IMR-90 (cell line): ENCODE measurements at regions not wholly inside any gene's neighbourhood (a gene's known extent, or its start where the extent isn't known, plus 50 kb on each side); places are given as distances from the start of the nearest gene placed in this dataset.

ENCODE experiments used
- ATAC-seq: fragments of 200-7000 bp; cut with Tn5 transposase; 2 replicates; pipeline ENCODE4 v1.9.1; 2020; ENCODE audit warnings: low read depth, mild to moderate bottlenecking, moderate library complexity
- BruUV-seq: library from RNA; stranded (reverse); fragments of 400-500 nt; replicated peaks from 2 replicates; lab custom pipeline; 2021; lab: Mats Ljungman, UMichigan
- CTCF ChIA-PET: fragments of 300-600 bp; formaldehyde crosslinking; extraction: SDS; loops from one replicate; lab custom pipeline; 2021; ENCODE audit warnings: antibody characterized with exemption; lab: Yijun Ruan, JAX
- POLR2A ChIA-PET: fragments of 300-600 bp; sonication (Branson Sonifier 250); formaldehyde crosslinking; loops from one replicate; lab custom pipeline; 2022; ENCODE audit warnings: antibody characterized with exemption; ENCODE audit not compliant: unreplicated experiment; lab: Charles Lee
- DNase-seq: peaks from one replicate; pipeline ENCODE4 v3.0.0; 2013
- H2AFZ ChIP-seq: replicated peaks from 2 replicates; pipeline ENCODE3; 2013; ENCODE audit warnings: low read length, mild to moderate bottlenecking; ENCODE audit not compliant: poor library complexity
- H2AK5ac ChIP-seq: 2 replicates; pipeline ENCODE4 v1.6.1; 2013; ENCODE audit warnings: low read depth, low read length, inconsistent platforms
- H2AK9ac ChIP-seq: replicated peaks from 2 replicates; pipeline ENCODE3; 2013; ENCODE audit warnings: mild to moderate bottlenecking, low read depth, low read length, moderate library complexity; ENCODE audit not compliant: poor library complexity
- H2BK120ac ChIP-seq: 2 replicates; pipeline ENCODE4 v1.6.1; 2013; ENCODE audit warnings: low read depth, low read length, inconsistent platforms
- H2BK15ac ChIP-seq: 3 replicates; pipeline ENCODE4 v1.6.1; 2013; ENCODE audit warnings: low read depth, low read length, inconsistent platforms
- H2BK20ac ChIP-seq: 2 replicates; pipeline ENCODE4 v1.6.1; 2013; ENCODE audit warnings: low read depth, mild to moderate bottlenecking, inconsistent platforms, low read length, moderate library complexity
- H2BK5ac ChIP-seq: 2 replicates; pipeline ENCODE4 v1.6.1; 2013; ENCODE audit warnings: mild to moderate bottlenecking, low read depth, low read length, inconsistent platforms; ENCODE audit not compliant: poor library complexity, severe bottlenecking
- H3K14ac ChIP-seq: replicated peaks from 2 replicates; pipeline ENCODE4 v1.6.1; 2013; ENCODE audit warnings: low read depth, low read length, inconsistent platforms
- H3K18ac ChIP-seq: 2 replicates; pipeline ENCODE4 v1.6.1; 2013; ENCODE audit warnings: low read depth, low read length, control low read depth
- H3K23ac ChIP-seq: 2 replicates; pipeline ENCODE4 v1.6.1; 2013; ENCODE audit warnings: low read depth, low read length, inconsistent platforms
- H3K27ac ChIP-seq: 2 replicates; pipeline ENCODE4 v1.5.1; 2013; ENCODE audit warnings: mild to moderate bottlenecking, control low read depth, low read length; ENCODE audit not compliant: insufficient read depth
- H3K27me3 ChIP-seq: 2 replicates; pipeline ENCODE4 v1.6.1; 2013; ENCODE audit warnings: low read length; ENCODE audit not compliant: control insufficient read depth, insufficient read depth
- H3K36me3 ChIP-seq: 2 replicates; pipeline ENCODE4 v1.6.1; 2013; ENCODE audit warnings: low read length, mixed read lengths; ENCODE audit not compliant: control insufficient read depth, insufficient read depth
- H3K4ac ChIP-seq: 2 replicates; pipeline ENCODE4 v1.6.1; 2013; ENCODE audit warnings: low read depth, low read length, inconsistent platforms
- H3K4me1 ChIP-seq: 2 replicates; pipeline ENCODE4 v1.6.1; 2013; ENCODE audit warnings: low read length, mixed read lengths; ENCODE audit not compliant: control insufficient read depth, insufficient read depth
- H3K4me2 ChIP-seq: 2 replicates; pipeline ENCODE4 v1.6.1; 2013; ENCODE audit warnings: low read depth, mild to moderate bottlenecking, control low read depth, low read length, moderate library complexity
- H3K4me3 ChIP-seq: 2 replicates; pipeline ENCODE4 v1.5.1; 2013; ENCODE audit warnings: low read depth, mild to moderate bottlenecking, control low read depth, low read length, moderate library complexity; ENCODE audit not compliant: insufficient read depth
- H3K56ac ChIP-seq: 2 replicates; pipeline ENCODE4 v1.6.1; 2013; ENCODE audit warnings: low read length, inconsistent platforms; ENCODE audit not compliant: insufficient read depth; ENCODE audit errors: extremely low read depth
- H3K79me1 ChIP-seq, 2 experiments: 2 replicates each; pipeline ENCODE4 v1.6.1; 2013; ENCODE audit warnings: low read length in 2 of 2, inconsistent platforms in 1 of 2, low read depth in 1 of 2
- H3K9ac ChIP-seq: 2 replicates; pipeline ENCODE4 v1.6.1; 2013; ENCODE audit warnings: low read depth, low read length, control low read depth
- H3K9me1 ChIP-seq: 2 replicates; pipeline ENCODE4 v1.6.1; 2013; ENCODE audit warnings: low read length, inconsistent platforms; ENCODE audit not compliant: insufficient read depth
- H3K9me3 ChIP-seq: 2 replicates; pipeline ENCODE4 v1.6.1; 2013; ENCODE audit warnings: low read length; ENCODE audit not compliant: control insufficient read depth, insufficient read depth
- H4K20me1 ChIP-seq: 2 replicates; pipeline ENCODE4 v1.6.1; 2013; ENCODE audit warnings: low read length, inconsistent platforms; ENCODE audit not compliant: insufficient read depth
- H4K5ac ChIP-seq: 2 replicates; pipeline ENCODE4 v1.6.1; 2013; ENCODE audit warnings: mild to moderate bottlenecking, low read depth, low read length, control low read depth
- H4K8ac ChIP-seq, 2 experiments: 2 replicates each; pipeline ENCODE4 v1.6.1; 2013; ENCODE audit warnings: low read depth in 2 of 2, low read length in 2 of 2, control low read depth in 1 of 2, inconsistent platforms in 1 of 2
- H4K91ac ChIP-seq: 2 replicates; pipeline ENCODE4 v1.6.1; 2013; ENCODE audit warnings: low read depth, low read length, inconsistent platforms; ENCODE audit not compliant: insufficient read depth
- BHLHE40 ChIP-seq: fragments of 150-350 bp; IDR thresholded peaks from 2 replicates; pipeline ENCODE4 v1.6.1; 2016; ENCODE audit warnings: mild to moderate bottlenecking, low read depth, low read length
- CEBPB ChIP-seq: IDR thresholded peaks from 2 replicates; pipeline ENCODE4 v1.6.1; 2012; ENCODE audit warnings: low read depth, low read length, improper control_type of control experiment
- CHD1 ChIP-seq: IDR thresholded peaks from 2 replicates; pipeline ENCODE4 v1.6.1; 2012; ENCODE audit warnings: low read depth, low read length, improper control_type of control experiment
- FOS ChIP-seq: fragments of 150-350 bp; IDR thresholded peaks from 2 replicates; pipeline ENCODE4 v1.6.1; 2016; ENCODE audit warnings: low read depth, low read length
- MAFK ChIP-seq: IDR thresholded peaks from 2 replicates; pipeline ENCODE4 v1.6.1; 2012; ENCODE audit warnings: low read depth, low read length, improper control_type of control experiment
- MAZ ChIP-seq: IDR thresholded peaks from 2 replicates; pipeline ENCODE4 v1.6.1; 2012; ENCODE audit warnings: low read depth, mild to moderate bottlenecking, low read length, improper control_type of control experiment, moderate library complexity, borderline replicate concordance
- RAD21 ChIP-seq: IDR thresholded peaks from 2 replicates; pipeline ENCODE4 v1.6.1; 2012; ENCODE audit warnings: low read length, improper control_type of control experiment
- RCOR1 ChIP-seq: IDR thresholded peaks from 2 replicates; pipeline ENCODE4 v1.6.1; 2012; ENCODE audit warnings: mild to moderate bottlenecking, low read length, improper control_type of control experiment; ENCODE audit not compliant: insufficient replicate concordance
- RFX5 ChIP-seq: IDR thresholded peaks from 2 replicates; pipeline ENCODE4 v1.8.0; 2012; ENCODE audit warnings: low read depth, mild to moderate bottlenecking, low read length, moderate library complexity
- SMC3 ChIP-seq: fragments of 150-350 bp; IDR thresholded peaks from 2 replicates; pipeline ENCODE4 v1.6.1; 2016; ENCODE audit warnings: low read depth, mild to moderate bottlenecking, antibody characterized with exemption, low read length, moderate library complexity
- WGBS, 2 experiments: methylation state at CpG; one replicate each; pipeline versions ENCODE4 v1.1.5 to v1.1.7; 2013; ENCODE audit warnings: missing lambda C conversion rate in 2 of 2; ENCODE audit not compliant: insufficient read length in 1 of 2; ENCODE audit errors: extremely low coverage in 2 of 2; 5-methylcytosine and 5-hydroxymethylcytosine counted together
- dilution Hi-C: fragments of 300-500 bp; cut with HindIII; formaldehyde crosslinking; loops from one replicate; pipeline ENCODE4 v1.14.3; 2018; ENCODE audit warnings: low sequenced_read_pairs; ENCODE audit not compliant: unreplicated experiment
- in situ Hi-C: fragments of 300-500 bp; cut with MboI; formaldehyde crosslinking; loops from 3 replicates; pipeline ENCODE4 v1.14.3; 2019; ENCODE audit warnings: low sequenced_read_pairs, inconsistent platforms, mixed read lengths
- intact Hi-C: fragments of 100-400 bp; cut with micrococcal nuclease; formaldehyde crosslinking; loops from 2 replicates; pipeline ENCODE4 v1.10.0; 2022
- TF ChIP-seq, protein P1 (sequence below): fragments of 150-350 bp; IDR thresholded peaks from 2 replicates; pipeline ENCODE4 v1.6.1; 2016; ENCODE audit warnings: low read depth, mild to moderate bottlenecking, low read length, moderate library complexity, borderline replicate concordance
- TF ChIP-seq, protein P2 (sequence below): conservative IDR thresholded peaks from 2 replicates; pipeline ENCODE4 v1.5.1; 2012; ENCODE audit warnings: mild to moderate bottlenecking, low read depth, low read length, improper control_type of control experiment
- TF ChIP-seq, protein P3 (sequence below): fragments of 150-350 bp; IDR thresholded peaks from 2 replicates; pipeline ENCODE4 v1.6.1; 2017; ENCODE audit warnings: mild to moderate bottlenecking, antibody characterized with exemption, low read length, low read depth

DNA sequence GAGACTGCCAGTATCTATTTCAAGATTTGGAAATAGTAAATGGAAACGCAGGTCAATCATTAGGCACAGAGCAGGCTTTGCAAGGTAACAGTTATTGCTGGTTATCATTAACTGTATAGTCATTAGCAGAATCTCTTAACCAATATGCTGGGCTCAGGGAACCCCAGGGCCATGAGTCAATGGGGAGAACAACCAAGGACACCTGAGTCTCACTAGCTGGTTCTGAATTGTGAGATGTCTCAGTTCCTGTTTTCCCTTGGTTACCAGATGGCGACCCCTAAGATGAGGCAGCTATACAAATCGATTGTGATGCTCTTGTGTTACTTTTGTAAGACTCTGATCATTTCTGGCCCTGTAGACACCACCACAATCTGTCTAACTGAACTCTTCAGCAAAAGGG, 385.3 kb downstream of the HAPSTR1 start:
- DNase-seq (no peak), ATAC-seq (no peak)
- no peak overlapping the region for H3K27ac ChIP-seq
- H2AK9ac ChIP-seq: no peak overlapping the region
- no peaks in the 10 kb centered on the region for H3K4me1 ChIP-seq
- H2BK20ac ChIP-seq: no peak overlapping the region
- POLR2A ChIA-PET: no interaction called here
- no peak for TF ChIP-seq RAD21
- TF ChIP-seq, protein P1, sequence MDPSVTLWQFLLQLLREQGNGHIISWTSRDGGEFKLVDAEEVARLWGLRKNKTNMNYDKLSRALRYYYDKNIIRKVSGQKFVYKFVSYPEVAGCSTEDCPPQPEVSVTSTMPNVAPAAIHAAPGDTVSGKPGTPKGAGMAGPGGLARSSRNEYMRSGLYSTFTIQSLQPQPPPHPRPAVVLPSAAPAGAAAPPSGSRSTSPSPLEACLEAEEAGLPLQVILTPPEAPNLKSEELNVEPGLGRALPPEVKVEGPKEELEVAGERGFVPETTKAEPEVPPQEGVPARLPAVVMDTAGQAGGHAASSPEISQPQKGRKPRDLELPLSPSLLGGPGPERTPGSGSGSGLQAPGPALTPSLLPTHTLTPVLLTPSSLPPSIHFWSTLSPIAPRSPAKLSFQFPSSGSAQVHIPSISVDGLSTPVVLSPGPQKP: no peak
- no peak for TF ChIP-seq CHD1
- no peak for TF ChIP-seq SMC3
- TF ChIP-seq, protein P2, sequence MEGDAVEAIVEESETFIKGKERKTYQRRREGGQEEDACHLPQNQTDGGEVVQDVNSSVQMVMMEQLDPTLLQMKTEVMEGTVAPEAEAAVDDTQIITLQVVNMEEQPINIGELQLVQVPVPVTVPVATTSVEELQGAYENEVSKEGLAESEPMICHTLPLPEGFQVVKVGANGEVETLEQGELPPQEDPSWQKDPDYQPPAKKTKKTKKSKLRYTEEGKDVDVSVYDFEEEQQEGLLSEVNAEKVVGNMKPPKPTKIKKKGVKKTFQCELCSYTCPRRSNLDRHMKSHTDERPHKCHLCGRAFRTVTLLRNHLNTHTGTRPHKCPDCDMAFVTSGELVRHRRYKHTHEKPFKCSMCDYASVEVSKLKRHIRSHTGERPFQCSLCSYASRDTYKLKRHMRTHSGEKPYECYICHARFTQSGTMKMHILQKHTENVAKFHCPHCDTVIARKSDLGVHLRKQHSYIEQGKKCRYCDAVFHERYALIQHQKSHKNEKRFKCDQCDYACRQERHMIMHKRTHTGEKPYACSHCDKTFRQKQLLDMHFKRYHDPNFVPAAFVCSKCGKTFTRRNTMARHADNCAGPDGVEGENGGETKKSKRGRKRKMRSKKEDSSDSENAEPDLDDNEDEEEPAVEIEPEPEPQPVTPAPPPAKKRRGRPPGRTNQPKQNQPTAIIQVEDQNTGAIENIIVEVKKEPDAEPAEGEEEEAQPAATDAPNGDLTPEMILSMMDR: no peak
- TF ChIP-seq CEBPB: no peak
- TF ChIP-seq MAZ: no peak
- TF ChIP-seq BHLHE40: no peak
- TF ChIP-seq MAFK: no peak
- TF ChIP-seq RCOR1: no peak
- TF ChIP-seq, protein P3, sequence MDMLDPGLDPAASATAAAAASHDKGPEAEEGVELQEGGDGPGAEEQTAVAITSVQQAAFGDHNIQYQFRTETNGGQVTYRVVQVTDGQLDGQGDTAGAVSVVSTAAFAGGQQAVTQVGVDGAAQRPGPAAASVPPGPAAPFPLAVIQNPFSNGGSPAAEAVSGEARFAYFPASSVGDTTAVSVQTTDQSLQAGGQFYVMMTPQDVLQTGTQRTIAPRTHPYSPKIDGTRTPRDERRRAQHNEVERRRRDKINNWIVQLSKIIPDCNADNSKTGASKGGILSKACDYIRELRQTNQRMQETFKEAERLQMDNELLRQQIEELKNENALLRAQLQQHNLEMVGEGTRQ: no peak
- TF ChIP-seq RFX5: no peak
- TF ChIP-seq FOS: no peak
- no peak overlapping the region for H3K4me2 ChIP-seq
- no peak overlapping the region for H2BK5ac ChIP-seq
- H3K56ac ChIP-seq: no peak overlapping the region
- no peak overlapping the region for H3K23ac ChIP-seq
- H3K14ac ChIP-seq: no peak overlapping the region
- no peaks in the 10 kb centered on the region for H3K36me3 ChIP-seq
- intact Hi-C loops (no loop called here), in situ Hi-C loops (no loop called here), dilution Hi-C loops (no loop called here)
- no CpG with 5 or more reads among the region's 3 CpGs for WGBS, 2 experiments
- no peak overlapping the region for H2BK15ac ChIP-seq
- H4K20me1 ChIP-seq: no peaks in the 10 kb centered on the region
- no TSS peak for BruUV-seq
- H3K79me1 ChIP-seq: no peaks in the 10 kb centered on the region
- CTCF ChIA-PET: no interaction called here
- peaks cover 10% of the 10 kb centered on the region for H3K9me3 ChIP-seq
- H2AK5ac ChIP-seq: no peak overlapping the region
- no peaks in the 10 kb centered on the region for H3K9me1 ChIP-seq
- no peak overlapping the region for H4K5ac ChIP-seq
- H4K91ac ChIP-seq: no peak overlapping the region
- no peaks in the 10 kb centered on the region for H3K27me3 ChIP-seq
- H3K4ac ChIP-seq: no peak overlapping the region
- no peak overlapping the region for H2AFZ ChIP-seq
- no peak overlapping the region for H3K4me3 ChIP-seq
- no peak overlapping the region for H4K8ac ChIP-seq
- H3K18ac ChIP-seq: no peak overlapping the region
- H3K9ac ChIP-seq: no peak overlapping the region
- H2BK120ac ChIP-seq: no peak overlapping the region
